Lung (tissue), 11 donors: ENCODE measurements at regions not wholly inside any gene's neighbourhood (a gene's known extent, or its start where the extent isn't known, plus 50 kb on each side); places are given as distances from the start of the nearest gene placed in this dataset.

Source experiments
- ATAC-seq: fragments of 200-7000 bp; cut with Tn5 transposase; one replicate; pipeline ENCODE4 v1.9.1; 2020; ENCODE audit warnings: moderate number of reproducible peaks; ENCODE audit not compliant: insufficient read depth, low FRiP score
- DNase-seq, 3 donors: peaks; one replicate each; pipeline ENCODE4 v3.0.0-alpha.2; 2013 to 2017
- H3K27ac ChIP-seq, 2 donors: one replicate each; pipeline ENCODE4 v1.5.1; 2013; ENCODE audit warnings: mild to moderate bottlenecking in 2 of 2, moderate library complexity in 2 of 2, control low read depth in 1 of 2, inconsistent platforms in 1 of 2, low read depth in 1 of 2, low read length in 1 of 2
- H3K27me3 ChIP-seq, 3 donors: one replicate each; pipeline ENCODE4 v1.5.1; 2013; ENCODE audit warnings: low read length in 2 of 3; ENCODE audit not compliant: control insufficient read depth in 3 of 3, insufficient read depth in 3 of 3
- H3K36me3 ChIP-seq, 4 donors: one replicate each; pipeline ENCODE4 v1.5.1; 2013; ENCODE audit warnings: low read length in 4 of 4, mild to moderate bottlenecking in 1 of 4, moderate library complexity in 1 of 4; ENCODE audit not compliant: control insufficient read depth in 4 of 4, insufficient read depth in 4 of 4
- H3K4me1 ChIP-seq, 5 donors: one replicate each; pipeline ENCODE4 v1.5.1; 2013; ENCODE audit warnings: low read length in 5 of 5, mild to moderate bottlenecking in 2 of 5, moderate library complexity in 1 of 5; ENCODE audit not compliant: control insufficient read depth in 5 of 5, insufficient read depth in 5 of 5
- H3K4me3 ChIP-seq: one replicate; pipeline ENCODE4 v1.5.1; 2013; ENCODE audit warnings: mild to moderate bottlenecking, control low read depth, moderate library complexity
- H3K9ac ChIP-seq, 2 donors: one replicate each; pipeline ENCODE4 v1.5.1; 2013; ENCODE audit warnings: low read length in 2 of 2, control low read depth in 1 of 2; ENCODE audit not compliant: insufficient read depth in 1 of 2
- H3K9me3 ChIP-seq, 4 donors: one replicate each; pipeline ENCODE4 v1.5.1; 2013; ENCODE audit warnings: low read length in 3 of 4, mild to moderate bottlenecking in 1 of 4, moderate library complexity in 1 of 4; ENCODE audit not compliant: control insufficient read depth in 4 of 4, insufficient read depth in 3 of 4
- WGBS, 2 donors: extraction: QIAGEN DNeasy Blood & Tissue Kit; methylation state at CpG; one replicate each; pipeline ENCODE4 v1.1.7; 2013; 5-methylcytosine and 5-hydroxymethylcytosine counted together
- TF ChIP-seq, protein P1 (sequence below): IDR thresholded peaks from 2 replicates; pipeline ENCODE4 v1.5.1; 2012; ENCODE audit warnings: mild to moderate bottlenecking; ENCODE audit errors: control extremely low read depth, extremely low read depth
- donor health status: control.
- donor health status: control.
- donor health status: Bipolar disorder and iron deficiency.
- donor health status: healthy.
- donor health status: DM: yes; HTN: yes; CAD: no.

DNA sequence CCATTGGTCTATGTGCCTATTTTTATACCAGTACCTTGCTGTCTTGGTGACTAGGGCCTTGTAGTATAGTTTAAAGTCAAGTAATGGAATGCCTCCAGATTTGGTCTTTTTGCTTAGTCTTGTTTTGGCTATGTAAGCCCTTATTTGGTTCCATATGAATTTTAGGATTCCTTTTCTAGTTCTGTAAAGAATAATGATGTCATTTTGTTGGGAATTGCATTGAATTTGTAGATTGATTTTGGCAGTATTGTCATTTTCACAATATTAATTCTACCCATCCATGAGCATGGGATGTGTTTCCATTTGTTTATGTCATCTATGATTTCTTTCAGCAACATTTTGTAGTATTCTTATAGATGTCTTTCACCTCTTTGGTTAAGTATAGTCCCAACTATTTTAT is 96.4 kb upstream of the PAK5 start:
- Histone ChIP-seq H3K36me3 (no peaks in the 10 kb centered on the region), H3K27me3 (no peaks in the 10 kb centered on the region), H3K9ac (no peak overlapping the region), H3K4me3 (no peak overlapping the region), H3K4me1 (no peaks in the 10 kb centered on the region), H3K9me3 (no peaks in the 10 kb centered on the region), H3K27ac (no peak overlapping the region)
- DNase-seq (no peak), ATAC-seq (no peak)
- TF ChIP-seq, protein P1, sequence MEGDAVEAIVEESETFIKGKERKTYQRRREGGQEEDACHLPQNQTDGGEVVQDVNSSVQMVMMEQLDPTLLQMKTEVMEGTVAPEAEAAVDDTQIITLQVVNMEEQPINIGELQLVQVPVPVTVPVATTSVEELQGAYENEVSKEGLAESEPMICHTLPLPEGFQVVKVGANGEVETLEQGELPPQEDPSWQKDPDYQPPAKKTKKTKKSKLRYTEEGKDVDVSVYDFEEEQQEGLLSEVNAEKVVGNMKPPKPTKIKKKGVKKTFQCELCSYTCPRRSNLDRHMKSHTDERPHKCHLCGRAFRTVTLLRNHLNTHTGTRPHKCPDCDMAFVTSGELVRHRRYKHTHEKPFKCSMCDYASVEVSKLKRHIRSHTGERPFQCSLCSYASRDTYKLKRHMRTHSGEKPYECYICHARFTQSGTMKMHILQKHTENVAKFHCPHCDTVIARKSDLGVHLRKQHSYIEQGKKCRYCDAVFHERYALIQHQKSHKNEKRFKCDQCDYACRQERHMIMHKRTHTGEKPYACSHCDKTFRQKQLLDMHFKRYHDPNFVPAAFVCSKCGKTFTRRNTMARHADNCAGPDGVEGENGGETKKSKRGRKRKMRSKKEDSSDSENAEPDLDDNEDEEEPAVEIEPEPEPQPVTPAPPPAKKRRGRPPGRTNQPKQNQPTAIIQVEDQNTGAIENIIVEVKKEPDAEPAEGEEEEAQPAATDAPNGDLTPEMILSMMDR = no peak

DNA sequence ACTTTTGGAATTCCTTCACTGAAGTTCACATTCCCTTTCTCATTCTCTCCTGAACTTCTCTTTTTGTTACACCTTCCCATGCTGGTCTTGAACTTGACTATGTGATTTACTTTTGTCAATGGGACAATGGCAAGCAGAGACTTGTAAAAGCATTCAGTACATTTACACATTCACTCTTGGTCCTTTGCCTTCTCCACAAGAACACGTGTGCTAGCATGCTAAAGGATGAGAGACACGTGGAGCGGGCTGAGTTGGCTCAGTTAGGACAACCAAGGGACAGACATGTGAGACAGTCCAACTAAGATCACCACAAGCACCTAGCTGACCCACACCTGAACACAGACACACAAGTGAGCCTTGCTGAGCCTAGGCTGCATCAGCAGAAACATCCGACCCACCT is 91.3 kb upstream of the PAK5 start:
- TF ChIP-seq, protein P1 = no peak
- Histone ChIP-seq H3K4me3 (no peak overlapping the region), H3K36me3 (no peaks in the 10 kb centered on the region), H3K9ac (no peak overlapping the region), H3K9me3 (no peaks in the 10 kb centered on the region), H3K27me3 (no peaks in the 10 kb centered on the region), H3K27ac (no peak overlapping the region), H3K4me1 (peaks cover 0 to 15% (median 0%) of the 10 kb centered on the region in 5 donors)
- no peak for DNase-seq
- 78 to 82% methylated on average over 4 of the region's 4 CpGs for WGBS, 2 donors
- ATAC-seq = no peak

DNA sequence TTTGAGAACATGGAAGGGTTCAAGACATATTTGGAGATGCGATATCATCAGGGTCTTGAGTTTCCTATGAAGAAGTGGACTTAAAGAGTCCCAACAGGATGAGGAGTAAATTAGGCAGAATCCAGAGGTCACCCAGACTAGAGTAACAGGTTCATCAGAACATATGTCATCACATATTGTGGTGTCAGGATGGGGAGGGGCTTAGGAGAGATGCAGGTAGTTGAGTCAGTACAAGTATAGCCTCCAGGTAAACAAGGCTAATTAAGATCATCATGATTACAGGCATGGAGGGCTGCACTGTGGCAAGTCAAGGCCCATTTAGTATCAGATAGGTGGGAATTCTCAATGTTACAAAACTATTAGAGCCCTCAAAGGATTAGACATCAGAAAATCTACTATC is 90.1 kb upstream of the PAK5 start:
- Histone ChIP-seq H3K4me1 (peaks cover 0 to 15% (median 0%) of the 10 kb centered on the region in 5 donors), H3K27ac (no peak overlapping the region), H3K9me3 (no peaks in the 10 kb centered on the region), H3K36me3 (no peaks in the 10 kb centered on the region), H3K27me3 (no peaks in the 10 kb centered on the region), H3K4me3 (no peak overlapping the region), H3K9ac (no peak overlapping the region)
- 96 to 97% methylated on average over 1 of the region's 1 CpG for WGBS, 2 donors
- TF ChIP-seq, protein P1 = no peak
- no peak for ATAC-seq
- no peak for DNase-seq

DNA sequence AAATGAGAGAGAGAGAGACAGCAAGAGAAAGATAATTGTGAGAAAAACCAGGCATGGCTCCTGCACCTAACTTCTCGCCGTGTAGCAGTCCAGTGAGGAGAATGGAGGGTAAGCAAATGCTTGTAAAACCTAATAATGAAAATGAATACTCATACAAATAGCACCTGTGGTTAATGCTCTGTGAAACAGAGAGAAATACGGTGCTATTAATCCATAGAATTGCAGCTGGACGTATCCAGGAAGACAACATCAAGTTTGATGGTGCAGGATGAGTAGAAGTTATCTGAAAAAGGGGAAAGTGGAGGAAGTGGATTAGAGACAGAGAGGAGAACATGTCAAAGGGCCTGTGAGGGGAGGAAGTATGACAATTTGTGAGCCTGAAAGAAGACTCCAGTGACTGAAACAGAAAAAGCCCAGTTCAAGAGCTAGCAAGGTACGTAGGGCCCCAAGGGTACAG is 89.4 kb upstream of the PAK5 start:
- Histone ChIP-seq H3K27ac (no peak overlapping the region), H3K9me3 (no peaks in the 10 kb centered on the region), H3K27me3 (no peaks in the 10 kb centered on the region), H3K4me1 (peaks cover 0 to 15% (median 0%) of the 10 kb centered on the region in 5 donors), H3K36me3 (no peaks in the 10 kb centered on the region), H3K4me3 (no peak overlapping the region), H3K9ac (no peak overlapping the region)
- TF ChIP-seq, protein P1 = no peak
- no peak for DNase-seq
- no peak for ATAC-seq
- WGBS, 2 donors = 42 to 47% methylated on average over 5 of the region's 5 CpGs
